ENCODE measurements at regions not wholly inside any gene's neighbourhood (a gene's known extent, or its start where the extent isn't known, plus 50 kb on each side); places are given as distances from the start of the nearest gene placed in this dataset.

- TF ChIP-seq CREB1 (CRISPR knock-in tag; IDR thresholded peaks at IDR 0.05; ENCODE audit: low read depth): no peak
- no peak for TF ChIP-seq CTCF (conservative IDR thresholded peaks at IDR 0.05; ENCODE audit: low read depth in 2 of 2)
- TF ChIP-seq EZH2 (IDR thresholded peaks at IDR 0.05; ENCODE audit: low read depth, unreplicated experiment): no peak
- TF ChIP-seq POLR2AphosphoS5 (IDR thresholded peaks at IDR 0.05; ENCODE audit: low read depth): no peak
- no peak for TF ChIP-seq REST (IDR thresholded peaks at IDR 0.05; ENCODE audit: unreplicated experiment)
- no peak for TF ChIP-seq ZNF462 (CRISPR knock-in tag; IDR thresholded peaks at IDR 0.05)
- no peak for TF ChIP-seq ETS1 (IDR thresholded peaks at IDR 0.05)
- TF ChIP-seq ZNF114 (CRISPR knock-in tag; IDR thresholded peaks at IDR 0.05): no peak
- TF ChIP-seq EZH2phosphoT487 (IDR thresholded peaks at IDR 0.05; ENCODE audit: unreplicated experiment): no peak
- TF ChIP-seq ZNF331 (CRISPR knock-in tag; IDR thresholded peaks at IDR 0.05; ENCODE audit: low read depth): no peak
Measured at GRCh38 chr15:94563456-94563855, 332.1 kb downstream of the MCTP2 start.
